ENCODE measurements at regions not wholly inside any gene's neighbourhood (a gene's known extent, or its start where the extent isn't known, plus 50 kb on each side); places are given as distances from the start of the nearest gene placed in this dataset.

DNA sequence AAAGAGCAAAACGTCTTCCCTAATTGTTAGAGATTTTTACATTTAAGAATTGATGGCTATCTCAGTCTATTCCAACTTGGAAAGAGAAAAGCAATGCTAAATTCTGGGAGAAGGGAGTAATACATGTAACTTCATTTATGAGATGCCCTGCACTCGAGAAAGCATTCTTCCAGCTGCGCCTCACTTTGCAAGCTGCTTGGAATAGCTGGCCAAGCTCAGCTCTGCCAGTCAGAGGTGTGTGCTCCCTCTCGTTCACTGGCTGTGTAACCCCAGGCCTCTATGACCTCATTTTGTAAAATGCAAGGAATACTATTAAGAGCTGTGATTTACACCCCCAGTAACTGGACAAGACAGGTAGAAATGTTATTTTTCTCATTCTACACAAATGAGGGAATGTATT lies 79.1 kb downstream of the OTX2 start:
- no peak overlapping the region for H3K4me3 ChIP-seq
- no peak overlapping the region for H3K27ac ChIP-seq
- no peaks in the 10 kb centered on the region for H3K36me3 ChIP-seq
- no peaks in the 10 kb centered on the region for H3K9me3 ChIP-seq
- no peaks in the 10 kb centered on the region for H3K4me1 ChIP-seq
- peaks cover 0 to 9% of the 10 kb centered on the region in 2 donors for H3K27me3 ChIP-seq
- DNase-seq = no peak
- TF ChIP-seq, protein P1, sequence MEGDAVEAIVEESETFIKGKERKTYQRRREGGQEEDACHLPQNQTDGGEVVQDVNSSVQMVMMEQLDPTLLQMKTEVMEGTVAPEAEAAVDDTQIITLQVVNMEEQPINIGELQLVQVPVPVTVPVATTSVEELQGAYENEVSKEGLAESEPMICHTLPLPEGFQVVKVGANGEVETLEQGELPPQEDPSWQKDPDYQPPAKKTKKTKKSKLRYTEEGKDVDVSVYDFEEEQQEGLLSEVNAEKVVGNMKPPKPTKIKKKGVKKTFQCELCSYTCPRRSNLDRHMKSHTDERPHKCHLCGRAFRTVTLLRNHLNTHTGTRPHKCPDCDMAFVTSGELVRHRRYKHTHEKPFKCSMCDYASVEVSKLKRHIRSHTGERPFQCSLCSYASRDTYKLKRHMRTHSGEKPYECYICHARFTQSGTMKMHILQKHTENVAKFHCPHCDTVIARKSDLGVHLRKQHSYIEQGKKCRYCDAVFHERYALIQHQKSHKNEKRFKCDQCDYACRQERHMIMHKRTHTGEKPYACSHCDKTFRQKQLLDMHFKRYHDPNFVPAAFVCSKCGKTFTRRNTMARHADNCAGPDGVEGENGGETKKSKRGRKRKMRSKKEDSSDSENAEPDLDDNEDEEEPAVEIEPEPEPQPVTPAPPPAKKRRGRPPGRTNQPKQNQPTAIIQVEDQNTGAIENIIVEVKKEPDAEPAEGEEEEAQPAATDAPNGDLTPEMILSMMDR (IDR thresholded peaks at IDR 0.05) = no peak
- intact Hi-C loops (cut with DNase I; ENCODE audit: low total_unique reads) = no loop called here

DNA sequence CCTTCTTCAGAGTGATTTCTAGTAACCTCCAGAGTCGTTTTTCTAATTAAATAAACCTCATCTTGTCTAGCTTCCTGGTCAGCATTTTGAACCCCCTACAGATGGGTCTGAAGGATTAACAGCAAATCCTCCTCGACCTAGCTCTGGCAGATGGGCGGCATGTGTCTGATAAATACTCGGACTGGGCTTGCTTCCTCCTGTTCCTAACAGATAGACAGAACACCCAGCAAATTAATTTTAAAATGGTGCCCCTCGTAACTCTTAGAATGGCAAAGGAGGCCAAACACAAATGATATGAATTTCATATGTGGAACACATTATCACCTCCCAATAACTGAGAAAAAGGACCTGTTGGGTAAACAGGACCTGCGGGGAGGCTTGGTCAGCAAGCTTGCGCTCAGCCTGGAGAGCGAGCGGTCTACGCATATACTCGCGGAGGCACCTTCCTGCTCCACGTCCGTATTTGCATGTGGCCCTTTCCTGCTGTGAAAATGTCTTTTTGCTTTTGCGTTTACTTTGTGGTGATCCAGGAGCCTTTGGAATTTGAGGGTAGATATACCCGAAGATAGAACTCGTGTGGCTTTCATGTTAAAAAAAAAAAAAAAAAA lies 79.6 kb downstream of the OTX2 start:
- Histone ChIP-seq H3K4me3 (no peak overlapping the region), H3K9me3 (no peaks in the 10 kb centered on the region), H3K36me3 (no peaks in the 10 kb centered on the region), H3K27me3 (peaks cover 0 to 9% of the 10 kb centered on the region in 2 donors), H3K4me1 (no peaks in the 10 kb centered on the region), H3K27ac (no peak overlapping the region)
- intact Hi-C loops (cut with DNase I; ENCODE audit: low total_unique reads) = no loop called here
- TF ChIP-seq, protein P1 (IDR thresholded peaks at IDR 0.05) = no peak
- no peak for DNase-seq

DNA sequence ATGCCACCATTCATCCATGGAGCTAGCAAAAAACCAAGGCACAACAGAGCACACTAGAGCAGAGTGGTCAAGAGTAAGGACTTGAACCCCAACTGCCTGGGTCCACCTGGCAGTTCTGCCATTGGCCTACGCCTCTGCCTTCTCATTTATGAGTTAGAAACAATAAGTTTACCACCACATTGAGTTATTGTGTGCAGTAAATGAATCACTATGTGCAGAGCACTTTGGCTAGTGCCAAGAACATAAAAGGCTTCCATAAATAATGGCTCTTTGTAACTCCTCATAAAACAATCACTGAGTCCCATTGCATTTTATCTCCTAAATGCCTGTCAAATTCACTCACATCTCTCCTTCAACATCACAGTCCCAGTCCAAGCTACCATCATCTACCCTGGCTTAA lies 86.3 kb downstream of the OTX2 start:
- no peaks in the 10 kb centered on the region for H3K36me3 ChIP-seq
- no peaks in the 10 kb centered on the region for H3K4me1 ChIP-seq
- no peak overlapping the region for H3K4me3 ChIP-seq
- DNase-seq = no peak
- no peak overlapping the region for H3K27ac ChIP-seq
- TF ChIP-seq, protein P1 (IDR thresholded peaks at IDR 0.05) = no peak
- intact Hi-C loops (cut with DNase I; ENCODE audit: low total_unique reads) = no loop called here
- H3K27me3 ChIP-seq = peaks cover 0 to 3% of the 10 kb centered on the region in 2 donors
- no peaks in the 10 kb centered on the region for H3K9me3 ChIP-seq

DNA sequence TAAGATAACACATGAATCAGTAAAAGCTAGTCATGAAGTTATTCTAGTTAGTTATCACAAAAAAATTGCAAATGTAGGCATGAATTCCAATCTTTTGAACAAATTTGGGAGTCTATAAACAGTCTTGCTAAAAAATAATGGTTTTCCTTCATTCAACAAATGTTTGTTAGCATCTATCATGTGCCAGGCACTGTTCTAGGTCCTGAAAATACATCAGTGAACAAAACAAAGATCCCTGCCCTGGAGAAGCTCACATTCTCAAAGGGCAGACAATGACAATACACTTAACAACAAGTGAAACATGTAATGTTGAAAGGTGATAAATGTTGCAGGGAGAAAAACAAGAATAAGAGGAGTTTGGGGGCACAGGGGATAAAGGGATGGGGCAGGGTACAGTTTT lies 86.9 kb downstream of the OTX2 start:
- DNase-seq = no peak
- intact Hi-C loops (cut with DNase I; ENCODE audit: low total_unique reads) = no loop called here
- no peak overlapping the region for H3K27ac ChIP-seq
- H3K4me3 ChIP-seq = no peak overlapping the region
- no peaks in the 10 kb centered on the region for H3K4me1 ChIP-seq
- H3K36me3 ChIP-seq = no peaks in the 10 kb centered on the region
- peaks cover 0 to 3% of the 10 kb centered on the region in 2 donors for H3K27me3 ChIP-seq
- H3K9me3 ChIP-seq = no peaks in the 10 kb centered on the region
- TF ChIP-seq, protein P1 (IDR thresholded peaks at IDR 0.05) = no peak

DNA sequence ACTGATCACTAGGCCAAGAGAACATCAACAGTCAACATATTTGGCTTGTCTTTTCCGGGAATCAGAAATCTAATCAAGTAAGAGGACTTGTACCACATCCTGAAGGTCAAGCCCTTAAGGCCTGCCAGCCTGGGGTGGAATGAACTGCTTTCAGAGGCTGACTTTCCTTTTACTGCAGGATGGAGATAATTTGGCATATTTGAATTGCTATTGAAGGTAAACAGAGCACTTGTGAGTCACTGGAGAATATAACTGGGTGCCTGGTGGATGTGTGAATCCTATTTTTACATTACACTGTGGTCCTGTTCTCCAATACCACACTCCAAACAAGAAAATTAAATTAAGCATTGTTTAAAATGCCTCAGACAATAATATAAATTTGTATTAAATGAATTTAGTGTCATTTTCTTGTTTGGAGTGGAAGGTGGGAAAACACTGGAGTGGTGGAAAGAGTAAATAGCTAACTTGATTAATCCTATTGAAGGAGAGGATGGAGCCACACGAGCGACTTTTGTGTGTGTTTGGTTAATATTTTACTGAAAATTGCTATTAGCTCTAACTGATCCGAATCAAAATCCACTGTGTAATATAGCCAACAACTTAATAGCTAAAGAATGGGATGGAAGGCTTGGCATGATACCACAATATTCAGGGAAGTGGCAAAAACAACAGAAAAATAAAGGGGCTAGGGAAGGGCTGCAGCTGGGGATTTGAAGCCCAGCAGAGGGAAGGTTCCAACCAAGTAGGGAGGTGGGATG lies 89.4 kb downstream of the OTX2 start:
- H3K36me3 ChIP-seq = no peaks in the 10 kb centered on the region
- intact Hi-C loops (cut with DNase I; ENCODE audit: low total_unique reads) = no loop called here
- H3K9me3 ChIP-seq = no peaks in the 10 kb centered on the region
- no peak overlapping the region for H3K4me3 ChIP-seq
- TF ChIP-seq, protein P1 (IDR thresholded peaks at IDR 0.05) = no peak
- H3K27ac ChIP-seq = no peak overlapping the region
- H3K27me3 ChIP-seq = no peaks in the 10 kb centered on the region
- no peak for DNase-seq
- no peaks in the 10 kb centered on the region for H3K4me1 ChIP-seq

Measured in tibial artery (tissue), 4 donors.